HCT116 (cell line): ENCODE measurements at regions not wholly inside any gene's neighbourhood (a gene's known extent, or its start where the extent isn't known, plus 50 kb on each side); places are given as distances from the start of the nearest gene placed in this dataset.

Experiments used
- ATAC-seq: fragments of 200-7000 bp; cut with Tn5 transposase; 2 replicates; pipeline ENCODE4 v1.9.1; 2020; ENCODE audit warnings: mild to moderate bottlenecking, moderate library complexity
- BruUV-seq: library from RNA; stranded (reverse); fragments of 400-500 nt; replicated peaks from 2 replicates; lab custom pipeline; 2021; lab: Mats Ljungman, UMichigan
- CTCF ChIA-PET: fragments of 300-600 bp; sonication (Branson Sonifier 250); formaldehyde crosslinking; loops from one replicate; lab custom pipeline; 2021; ENCODE audit warnings: antibody characterized with exemption; lab: Charles Lee
- POLR2A ChIA-PET: fragments of 300-600, 350-600 bp; sonication (Branson Sonifier 250); formaldehyde crosslinking; loops from one replicate; lab custom pipeline; 2021; ENCODE audit warnings: antibody characterized with exemption; lab: Charles Lee
- RAD21 ChIA-PET, 2 experiments: fragments of 300-600 bp; sonication (Branson Sonifier 250); formaldehyde crosslinking; loops; one replicate each; lab custom pipeline; 2023; ENCODE audit warnings: low total read pairs in 2 of 2; ENCODE audit not compliant: uncharacterized antibody in 2 of 2, unreplicated experiment in 2 of 2, low non-redundant PET in 1 of 2; lab: Charles Lee
- DNase-seq: peaks from one replicate; pipeline ENCODE4 v3.0.0-alpha.2; 2010; ENCODE audit warnings: low read depth, low spot score
- H2AFZ ChIP-seq: fragments of 200-600 bp; shearing (Covaris generic), sonication (generic); 2 replicates; pipeline ENCODE4 v1.6.1; 2017; ENCODE audit warnings: low read depth, mixed run types, mixed read lengths, antibody characterized with exemption, low read length; ENCODE audit not compliant: poor library complexity, severe bottlenecking
- H3K27ac ChIP-seq: 2 replicates; pipeline ENCODE4 v1.5.1; 2012; ENCODE audit warnings: low read depth, low read length
- H3K27me3 ChIP-seq: fragments of 200-600 bp; sonication (generic); 2 replicates; pipeline ENCODE4 v1.6.1; 2016; ENCODE audit warnings: mixed run types, low read length, mixed read lengths; ENCODE audit not compliant: insufficient read depth
- H3K36me3 ChIP-seq, 2 experiments: fragments of 200-500 bp in 1 of 2; fragments of 200-600 bp in 1 of 2; sonication (Bioruptor generic) in 1 of 2; sonication (generic) in 1 of 2; 2 replicates each; pipeline versions ENCODE4 v1.5.1 to v1.6.1; 2014 to 2016; ENCODE audit warnings: low read length in 2 of 2, inconsistent platforms in 1 of 2, mixed read lengths in 1 of 2, mixed run types in 1 of 2; ENCODE audit not compliant: insufficient read depth in 2 of 2, control insufficient read depth in 1 of 2
- H3K4me1 ChIP-seq, 2 experiments: fragments of 200-600 bp in 1 of 2; sonication (generic) in 1 of 2; 2 replicates each; pipeline versions ENCODE4 v1.5.1 to v1.6.1; 2012 to 2017; ENCODE audit warnings: low read length in 2 of 2, inconsistent platforms in 1 of 2, mild to moderate bottlenecking in 1 of 2, mixed read lengths in 1 of 2, mixed run types in 1 of 2, moderate library complexity in 1 of 2; ENCODE audit not compliant: insufficient read depth in 2 of 2, control insufficient read depth in 1 of 2
- H3K4me2 ChIP-seq: fragments of 200-600 bp; sonication (generic); 2 replicates; pipeline ENCODE4 v1.6.1; 2017; ENCODE audit warnings: mixed run types, low read length, mixed read lengths
- H3K4me3 ChIP-seq, 2 experiments: fragments of 200-600 bp in 1 of 2; sonication (generic) in 1 of 2; replicated peaks in 1 of 2; 2 replicates each; pipeline ENCODE4 v1.5.1; 2011 to 2016; ENCODE audit warnings: low read length in 2 of 2, control low read depth in 1 of 2, low read depth in 1 of 2, mild to moderate bottlenecking in 1 of 2, mixed read lengths in 1 of 2, mixed run types in 1 of 2
- H3K79me2 ChIP-seq: fragments of 200-600 bp; sonication (generic); 2 replicates; pipeline ENCODE4 v1.6.1; 2017; ENCODE audit warnings: mild to moderate bottlenecking, mixed run types, low read length, moderate library complexity, mixed read lengths; ENCODE audit not compliant: insufficient read depth
- H3K9ac ChIP-seq: fragments of 200-600 bp; sonication (generic); 2 replicates; pipeline ENCODE4 v1.6.1; 2016; ENCODE audit warnings: low read length, mixed read lengths
- H3K9me2 ChIP-seq: fragments of 200-600 bp; sonication (generic), shearing (Covaris generic); 2 replicates; pipeline ENCODE4 v1.6.1; 2017; ENCODE audit warnings: mixed run types, mild to moderate bottlenecking, moderate library complexity; ENCODE audit not compliant: insufficient read depth
- H3K9me3 ChIP-seq, 2 experiments: fragments of 200-500 bp in 1 of 2; fragments of 200-600 bp in 1 of 2; sonication (Bioruptor generic) in 1 of 2; sonication (generic) in 1 of 2; 2 replicates each; pipeline ENCODE4 v1.6.1; 2014 to 2017; ENCODE audit warnings: low read length in 2 of 2, mixed read lengths in 2 of 2, inconsistent platforms in 1 of 2, low read depth in 1 of 2, mild to moderate bottlenecking in 1 of 2, mixed run types in 1 of 2, moderate library complexity in 1 of 2; ENCODE audit not compliant: control insufficient read depth in 1 of 2, insufficient read depth in 1 of 2
- H4K20me1 ChIP-seq: fragments of 200-600 bp; sonication (generic), shearing (Covaris generic); 2 replicates; pipeline ENCODE4 v1.6.1; 2017; ENCODE audit warnings: mixed run types, mild to moderate bottlenecking, moderate library complexity; ENCODE audit not compliant: insufficient read depth
- ATF3 ChIP-seq: IDR thresholded peaks from 2 replicates; pipeline ENCODE4 v1.6.1; 2012
- CBX3 ChIP-seq: IDR thresholded peaks from 2 replicates; pipeline ENCODE4 v1.6.1; 2012; ENCODE audit warnings: low read depth
- CEBPB ChIP-seq: IDR thresholded peaks from 2 replicates; pipeline ENCODE4 v1.6.1; 2012; ENCODE audit warnings: low read depth
- EGR1 ChIP-seq: IDR thresholded peaks from 2 replicates; pipeline ENCODE4 v1.6.1; 2012; ENCODE audit warnings: low read depth
- EZH2phosphoT487 ChIP-seq: fragments of 200-600 bp; IDR thresholded peaks from 2 replicates; pipeline ENCODE4 v1.6.1; 2018; ENCODE audit warnings: antibody characterized with exemption, borderline replicate concordance
- FOSL1 ChIP-seq: IDR thresholded peaks from 2 replicates; pipeline ENCODE4 v1.6.1; 2012; ENCODE audit warnings: low read depth
- JUND ChIP-seq: IDR thresholded peaks from 2 replicates; pipeline ENCODE4 v1.6.1; 2012
- MAX ChIP-seq: IDR thresholded peaks from 2 replicates; pipeline ENCODE4 v1.6.1; 2012
- POLR2A ChIP-seq: IDR thresholded peaks from 2 replicates; pipeline ENCODE4 v1.7.0; 2011; ENCODE audit warnings: borderline replicate concordance; ENCODE audit not compliant: insufficient read depth, insufficient read length; ENCODE audit errors: extremely low read depth
- POLR2AphosphoS5 ChIP-seq: IDR thresholded peaks from 2 replicates; pipeline ENCODE4 v1.6.1; 2011; ENCODE audit warnings: mild to moderate bottlenecking, low read depth, low read length, moderate library complexity
- RAD21 ChIP-seq: IDR thresholded peaks from 2 replicates; pipeline ENCODE4 v1.6.1; 2012; ENCODE audit warnings: low read depth, mild to moderate bottlenecking
- REST ChIP-seq: IDR thresholded peaks from 2 replicates; pipeline ENCODE4 v1.6.1; 2012; ENCODE audit warnings: low read depth
- SIN3A ChIP-seq: IDR thresholded peaks from 2 replicates; pipeline ENCODE4 v1.6.1; 2012; ENCODE audit warnings: low read depth
- SP1 ChIP-seq: IDR thresholded peaks from 2 replicates; pipeline ENCODE4 v1.6.1; 2012; ENCODE audit warnings: low read depth
- SRF ChIP-seq: IDR thresholded peaks from 2 replicates; pipeline ENCODE4 v1.6.1; 2012; ENCODE audit warnings: low read depth
- TCF7L2 ChIP-seq: IDR thresholded peaks from 2 replicates; pipeline ENCODE4 v1.7.0; 2011; ENCODE audit warnings: borderline replicate concordance, inconsistent platforms; ENCODE audit not compliant: insufficient read depth, insufficient read length; ENCODE audit errors: extremely low read depth
- ZBTB33 ChIP-seq: IDR thresholded peaks from 2 replicates; pipeline ENCODE4 v1.6.1; 2011; ENCODE audit warnings: mild to moderate bottlenecking, low read length, moderate library complexity; ENCODE audit not compliant: insufficient replicate concordance; ENCODE audit errors: extremely low read depth
- ZFX ChIP-seq: fragments of 450-650 bp; IDR thresholded peaks from 2 replicates; pipeline ENCODE4 v1.6.1; 2017
- ZNF274 ChIP-seq: fragments of 200-500 bp; sonication (Bioruptor generic); IDR thresholded peaks from 2 replicates; pipeline ENCODE4 v1.6.1; 2014; ENCODE audit warnings: mild to moderate bottlenecking, low read depth, low read length, inconsistent platforms
- intact Hi-C: fragments of 100-400 bp; cut with micrococcal nuclease; formaldehyde crosslinking; loops from 2 replicates; pipeline ENCODE4 v1.10.0; 2022

- TF ChIP-seq REST: no peak
Measured at GRCh38 chr4:14841801-14842768, 160.2 kb upstream of the CPEB2 start (continued).

- no peak overlapping the region for H3K4me2 ChIP-seq
- H3K9me3 ChIP-seq: no peaks in the 10 kb centered on the region
- H3K79me2 ChIP-seq: no peaks in the 10 kb centered on the region
- DNase-seq (no peak), ATAC-seq (no peak)
- H3K9me2 ChIP-seq: no peaks in the 10 kb centered on the region
- H4K20me1 ChIP-seq: no peaks in the 10 kb centered on the region
- H2AFZ ChIP-seq: no peak overlapping the region
- no TSS peak for BruUV-seq
- ChIA-PET CTCF (no interaction called here), POLR2A (no interaction called here), RAD21 (no interaction called here)
- peaks cover 3 to 12% of the 10 kb centered on the region in 2 experiments; a peak in 2 of 4 replicates for H3K4me1 ChIP-seq
- no peak overlapping the region for H3K9ac ChIP-seq
- intact Hi-C loops: no loop called here
- no peaks in the 10 kb centered on the region for H3K36me3 ChIP-seq
- no peak overlapping the region for H3K4me3 ChIP-seq
- no peaks in the 10 kb centered on the region for H3K27me3 ChIP-seq
- no peak overlapping the region for H3K27ac ChIP-seq
- TF ChIP-seq MAX (no peak), ZBTB33 (no peak), SP1 (no peak), SRF (no peak), POLR2A (no peak), SIN3A (no peak), TCF7L2 (no peak), JUND (no peak), POLR2AphosphoS5 (no peak), ZNF274 (no peak), EZH2phosphoT487 (no peak), ATF3 (no peak), ZFX (no peak), CBX3 (no peak), RAD21 (no peak), CEBPB (no peak), FOSL1 (no peak), EGR1 (no peak)
Measured at GRCh38 chr4:14842964-14843630, 159.2 kb upstream of the CPEB2 start.
